Heart right ventricle (tissue), 16 donors: ENCODE measurements at regions not wholly inside any gene's neighbourhood (a gene's known extent, or its start where the extent isn't known, plus 50 kb on each side); places are given as distances from the start of the nearest gene placed in this dataset.
A peak's percentile ranks its signal among the peaks of the same experiment; 100 is the strongest.

Experiments
- ATAC-seq, 8 donors: fragments of 200-7000 bp; cut with Tn5 transposase; one replicate each; pipeline ENCODE4 v1.9.1; 2020; ENCODE audit warnings: mild to moderate bottlenecking in 8 of 8, moderate library complexity in 8 of 8, moderate number of reproducible peaks in 1 of 8
- DNase-seq, 2 donors: peaks; one replicate each; pipeline ENCODE4 v3.0.0-alpha.2; 2020
- H3K27ac ChIP-seq, 10 donors: fragments of 200-600 bp; sonication (generic) in 2 of 10; one replicate each; pipeline versions ENCODE4 v1.5.0 to v1.8.0; 2020 to 2022; ENCODE audit warnings: mild to moderate bottlenecking in 3 of 10
- H3K27me3 ChIP-seq, 7 donors: fragments of 200-600 bp; one replicate each; pipeline ENCODE4 v1.8.0; 2021 to 2022; ENCODE audit warnings: mild to moderate bottlenecking in 2 of 7
- H3K36me3 ChIP-seq, 9 donors: fragments of 200-600 bp; sonication (generic) in 1 of 9; one replicate each; pipeline versions ENCODE4 v1.5.0 to v1.8.0; 2020 to 2022; ENCODE audit warnings: mild to moderate bottlenecking in 2 of 9
- H3K4me1 ChIP-seq, 9 donors: fragments of 200-600 bp; sonication (generic) in 1 of 9; one replicate each; pipeline versions ENCODE4 v1.5.0 to v1.8.0; 2020 to 2022; ENCODE audit warnings: mild to moderate bottlenecking in 4 of 9
- H3K4me3 ChIP-seq, 10 donors: fragments of 200-600 bp; sonication (generic) in 2 of 10; one replicate each; pipeline versions ENCODE4 v1.5.0 to v1.8.0; 2020 to 2022; ENCODE audit warnings: mild to moderate bottlenecking in 7 of 10, moderate library complexity in 2 of 10
- H3K9me3 ChIP-seq, 11 donors: fragments of 200-600 bp in 10 of 11; sonication (generic) in 2 of 11; one replicate each; pipeline versions ENCODE4 v1.5.0 to v1.8.0; 2013 to 2022; ENCODE audit warnings: mild to moderate bottlenecking in 2 of 11, control low read depth in 1 of 11, moderate library complexity in 1 of 11
- WGBS, 2 donors: extraction: QIAGEN DNeasy Blood & Tissue Kit; methylation state at CpG; one replicate each; pipeline ENCODE4 v1.1.7; 2013; ENCODE audit warnings: inconsistent platforms in 1 of 2; 5-methylcytosine and 5-hydroxymethylcytosine counted together
- intact Hi-C, 10 donors: fragments of 100-400 bp; cut with DNase I; formaldehyde crosslinking; loops; one replicate each; pipeline versions ENCODE4 v1.11.1 to v1.14.2; 2022
- TF ChIP-seq, protein P1 (sequence below), 9 donors: fragments of 200-600 bp; sonication (generic) in 2 of 9; IDR thresholded peaks; one replicate each; pipeline versions ENCODE4 v1.5.0 to v1.8.0; 2021 to 2022; ENCODE audit warnings: antibody characterized with exemption in 9 of 9, mild to moderate bottlenecking in 5 of 9, moderate library complexity in 1 of 9
- donor health status: Arrhythmogenic right ventricular cardiomyopathy.
- donor health status: ischemic (EF 13 %, LVEDD 7.1; RV severe dilation, severe dysfunction).
- donor health status: healthy with polysubstance abuse.
- donor health status: DM: no; HTN: yes; CAD: no.
- donor health status: DM: no; HTN: no; CAD: no.
- donor health status: ischemic (EF 25% LVEDD 6.9; RV normal size, moderate dysfunction).
- donor health status: ischemic (EF 25% LVEDD 5.7; RV mildly dilated, moderate dysfunction).
- donor health status: healthy.
- donor health status: DM: yes; HTN: yes; CAD: no.
- donor health status: Ischemic cardiomyopathy.
- donor health status: ischemic (EF 35%, LVEDD 5.7; RV mildly dilated, moderate dysfunction).
- donor health status: nonischemic (EF 11% LVEDD 7.7; RV severe dilation, severe dysfunction).
- donor health status: DM: yes; HTN: yes; CAD: no.
- donor health status: PGD.
- donor health status: ischemic (EF 29% LVEDD 5.4; RV normal size, mild dysfunction).
- donor health status: nonischemic (EF 23%, LVEDD 6.1; RV moderate dilation, normal function).

- intact Hi-C loops, result loop anchor here in 1 of 10 donors (10.0 kb wide), 1 partner anchor 157 kb away; no protein-coding TSS in a partner anchor
- DNase-seq, result no peak
- ATAC-seq, result no peak
- WGBS, 2 donors, result 93 to 98% methylated on average over 3 of the region's 3 CpGs
- TF ChIP-seq, protein P1, sequence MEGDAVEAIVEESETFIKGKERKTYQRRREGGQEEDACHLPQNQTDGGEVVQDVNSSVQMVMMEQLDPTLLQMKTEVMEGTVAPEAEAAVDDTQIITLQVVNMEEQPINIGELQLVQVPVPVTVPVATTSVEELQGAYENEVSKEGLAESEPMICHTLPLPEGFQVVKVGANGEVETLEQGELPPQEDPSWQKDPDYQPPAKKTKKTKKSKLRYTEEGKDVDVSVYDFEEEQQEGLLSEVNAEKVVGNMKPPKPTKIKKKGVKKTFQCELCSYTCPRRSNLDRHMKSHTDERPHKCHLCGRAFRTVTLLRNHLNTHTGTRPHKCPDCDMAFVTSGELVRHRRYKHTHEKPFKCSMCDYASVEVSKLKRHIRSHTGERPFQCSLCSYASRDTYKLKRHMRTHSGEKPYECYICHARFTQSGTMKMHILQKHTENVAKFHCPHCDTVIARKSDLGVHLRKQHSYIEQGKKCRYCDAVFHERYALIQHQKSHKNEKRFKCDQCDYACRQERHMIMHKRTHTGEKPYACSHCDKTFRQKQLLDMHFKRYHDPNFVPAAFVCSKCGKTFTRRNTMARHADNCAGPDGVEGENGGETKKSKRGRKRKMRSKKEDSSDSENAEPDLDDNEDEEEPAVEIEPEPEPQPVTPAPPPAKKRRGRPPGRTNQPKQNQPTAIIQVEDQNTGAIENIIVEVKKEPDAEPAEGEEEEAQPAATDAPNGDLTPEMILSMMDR (IDR thresholded peaks at IDR 0.05), result no peak
- no peaks in the 10 kb centered on the region for H3K27me3 ChIP-seq
- no peaks in the 10 kb centered on the region for H3K9me3 ChIP-seq
- peaks cover 0 to 24% (median 0%) of the 10 kb centered on the region in 9 donors for H3K4me1 ChIP-seq
- H3K4me3 ChIP-seq, result no peak overlapping the region
- H3K27ac ChIP-seq, result no peak overlapping the region
- no peaks in the 10 kb centered on the region for H3K36me3 ChIP-seq
Observed at GRCh38 chr6:105901583-105901982, 184.6 kb upstream of the PRDM1 start.

GRCh38 chr6:105900125-105900937, 185.8 kb upstream of the PRDM1 start:
- TF ChIP-seq, protein P1 (IDR thresholded peaks at IDR 0.05), result no peak
- 56 to 58% methylated on average over 13 of the region's 13 CpGs for WGBS, 2 donors
- peak in 7 of 8 donors; percentile 37 to 72 (median 62) for ATAC-seq
- H3K27ac ChIP-seq, result peak overlapping the region in 4 of 10 donors; percentile 27 to 54 (median 33)
- intact Hi-C loops, result loop anchor here in 1 of 10 donors (10.0 kb wide), 1 partner anchor 156 kb away; no protein-coding TSS in a partner anchor
- no peaks in the 10 kb centered on the region for H3K9me3 ChIP-seq
- no peak for DNase-seq
- peaks cover 0 to 24% (median 0%) of the 10 kb centered on the region in 9 donors for H3K4me1 ChIP-seq
- no peaks in the 10 kb centered on the region for H3K36me3 ChIP-seq
- peak overlapping the region in 1 of 10 donors; percentile 3 for H3K4me3 ChIP-seq
- no peaks in the 10 kb centered on the region for H3K27me3 ChIP-seq

DNA sequence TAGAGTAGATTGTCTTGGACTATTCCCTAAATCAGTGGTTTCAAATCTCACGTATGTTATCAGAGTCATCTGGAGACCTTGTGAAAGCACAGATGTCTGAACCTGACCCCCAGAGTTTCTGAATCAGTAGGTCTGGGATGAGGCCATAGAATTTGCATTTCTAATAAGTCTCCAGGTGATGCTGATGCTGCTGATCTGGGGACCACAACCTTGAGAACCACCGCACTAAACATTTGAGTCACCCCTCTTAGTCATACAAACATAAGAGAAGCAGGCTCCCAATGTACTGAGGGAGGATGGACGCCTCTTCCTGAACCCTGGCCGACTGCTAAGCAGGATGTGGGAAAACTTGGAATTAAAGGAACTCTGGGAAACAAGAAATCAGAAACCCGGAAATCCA, 187.8 kb upstream of the PRDM1 start:
- intact Hi-C loops, result no loop called here
- Histone ChIP-seq H3K36me3 (no peaks in the 10 kb centered on the region), H3K4me3 (no peak overlapping the region), H3K9me3 (no peaks in the 10 kb centered on the region), H3K27ac (no peak overlapping the region), H3K27me3 (no peaks in the 10 kb centered on the region), H3K4me1 (peaks cover 0 to 29% (median 0%) of the 10 kb centered on the region in 9 donors)
- WGBS, 2 donors, result 72 to 82% methylated on average over 5 of the region's 5 CpGs
- DNase-seq (no peak), ATAC-seq (no peak)
- TF ChIP-seq, protein P1 (IDR thresholded peaks at IDR 0.05), result no peak

DNA sequence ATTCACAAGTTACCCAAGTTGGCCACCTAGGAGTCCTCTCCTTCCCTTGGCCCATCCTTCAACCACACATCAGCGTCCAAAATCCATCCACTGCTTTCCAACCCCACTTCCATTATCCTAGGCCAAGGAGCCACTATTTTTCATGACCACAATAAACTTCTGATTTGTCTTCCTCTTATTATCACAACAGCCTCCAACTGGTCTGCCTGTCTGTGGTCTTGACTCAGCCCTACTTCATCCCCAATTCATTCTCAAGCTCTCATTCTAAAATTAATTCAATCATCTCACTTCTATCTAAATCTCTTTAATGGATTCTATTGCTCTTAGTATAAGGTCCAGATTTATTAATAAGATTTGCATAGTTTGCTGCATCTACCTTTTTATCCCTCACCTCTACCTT, 189.0 kb upstream of the PRDM1 start:
- TF ChIP-seq, protein P1 (IDR thresholded peaks at IDR 0.05), result no peak
- Histone ChIP-seq H3K27ac (no peak overlapping the region), H3K9me3 (no peaks in the 10 kb centered on the region), H3K36me3 (no peaks in the 10 kb centered on the region), H3K27me3 (no peaks in the 10 kb centered on the region), H3K4me1 (peaks cover 0 to 29% (median 0%) of the 10 kb centered on the region in 9 donors), H3K4me3 (no peak overlapping the region)
- ATAC-seq, result no peak
- intact Hi-C loops, result no loop called here
- 96% methylated on average over 1 of the region's 1 CpG for WGBS, 2 donors
- no peak for DNase-seq
